ENCODE measurements at regions not wholly inside any gene's neighbourhood (a gene's known extent, or its start where the extent isn't known, plus 50 kb on each side); places are given as distances from the start of the nearest gene placed in this dataset.
"Not testable (repeated sequence)": the region's sequence is repeated elsewhere in the genome, so short reads cannot be mapped to it uniquely, and the experiment has no call there.

DNA sequence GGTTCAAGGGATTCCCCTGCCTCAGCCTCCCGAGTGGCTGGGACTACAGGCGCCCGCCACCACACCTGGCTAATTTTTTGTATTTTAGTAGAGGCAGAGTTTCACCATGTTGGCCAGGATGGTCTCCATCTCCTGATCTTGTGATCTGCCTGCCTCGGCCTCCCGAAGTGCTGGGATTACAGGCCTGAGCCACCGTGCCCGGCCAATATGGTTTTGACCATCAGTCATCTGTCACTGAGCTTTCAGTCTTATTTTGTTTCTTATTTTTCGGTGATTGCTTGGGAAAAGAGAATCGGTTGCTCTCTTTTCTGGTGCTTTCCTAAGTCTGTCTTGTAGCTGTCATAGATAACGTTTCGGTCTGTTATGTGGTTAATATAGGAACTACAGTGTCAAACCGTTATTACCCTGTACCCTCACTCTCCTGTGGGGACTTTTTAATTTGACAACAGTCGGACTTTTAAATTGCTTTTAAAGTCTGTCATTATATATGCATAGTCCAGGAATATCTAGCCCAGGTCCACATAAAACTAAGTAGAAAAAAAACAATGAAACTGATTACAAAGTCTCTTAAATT lies 453.4 kb downstream of the KCNJ18 start:
- POLR2A ChIA-PET, result no interaction called here
- intact Hi-C loops (cut with micrococcal nuclease), result loop anchor here (1.0 kb wide), 1 partner anchor 7 kb away; no protein-coding TSS in a partner anchor
- TF ChIP-seq, protein P1, sequence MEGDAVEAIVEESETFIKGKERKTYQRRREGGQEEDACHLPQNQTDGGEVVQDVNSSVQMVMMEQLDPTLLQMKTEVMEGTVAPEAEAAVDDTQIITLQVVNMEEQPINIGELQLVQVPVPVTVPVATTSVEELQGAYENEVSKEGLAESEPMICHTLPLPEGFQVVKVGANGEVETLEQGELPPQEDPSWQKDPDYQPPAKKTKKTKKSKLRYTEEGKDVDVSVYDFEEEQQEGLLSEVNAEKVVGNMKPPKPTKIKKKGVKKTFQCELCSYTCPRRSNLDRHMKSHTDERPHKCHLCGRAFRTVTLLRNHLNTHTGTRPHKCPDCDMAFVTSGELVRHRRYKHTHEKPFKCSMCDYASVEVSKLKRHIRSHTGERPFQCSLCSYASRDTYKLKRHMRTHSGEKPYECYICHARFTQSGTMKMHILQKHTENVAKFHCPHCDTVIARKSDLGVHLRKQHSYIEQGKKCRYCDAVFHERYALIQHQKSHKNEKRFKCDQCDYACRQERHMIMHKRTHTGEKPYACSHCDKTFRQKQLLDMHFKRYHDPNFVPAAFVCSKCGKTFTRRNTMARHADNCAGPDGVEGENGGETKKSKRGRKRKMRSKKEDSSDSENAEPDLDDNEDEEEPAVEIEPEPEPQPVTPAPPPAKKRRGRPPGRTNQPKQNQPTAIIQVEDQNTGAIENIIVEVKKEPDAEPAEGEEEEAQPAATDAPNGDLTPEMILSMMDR (IDR thresholded peaks at IDR 0.05), result no peak
- H3K9me3 Mint-ChIP-seq, result peaks cover 8% of the 10 kb centered on the region
- no peaks in the 10 kb centered on the region for H3K4me1 Mint-ChIP-seq
- H3K4me3 Mint-ChIP-seq, result no peak overlapping the region
- DNase-seq, result no peak
- no peaks in the 10 kb centered on the region for H3K27me3 Mint-ChIP-seq
- CTCF ChIA-PET, result no interaction called here
- ATAC-seq (ENCODE audit: low read depth), result no peak
- no peaks in the 10 kb centered on the region for H3K36me3 Mint-ChIP-seq (ENCODE audit: low read depth)
- no peak overlapping the region for H3K27ac Mint-ChIP-seq

DNA sequence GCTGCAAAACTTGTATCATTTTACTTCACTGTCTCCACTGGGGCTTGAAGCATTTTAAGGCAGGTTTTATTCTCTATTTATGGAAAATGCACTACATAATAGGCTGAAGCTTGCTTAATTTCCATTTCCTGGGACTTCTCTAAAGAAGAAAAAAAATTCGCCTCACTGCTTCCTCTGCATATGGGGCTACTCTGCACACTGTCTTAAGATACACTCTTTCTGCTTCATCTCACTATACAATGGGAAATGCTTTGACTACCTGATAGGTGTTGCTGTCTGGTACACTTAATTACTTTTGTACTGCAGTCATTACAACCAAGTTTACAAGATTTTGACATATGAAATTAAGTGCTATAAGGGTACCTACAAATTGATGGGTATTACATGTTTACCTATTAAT lies 466.0 kb downstream of the KCNJ18 start:
- H3K4me3 Mint-ChIP-seq, result no peak overlapping the region
- intact Hi-C loops (cut with micrococcal nuclease), result no loop called here
- H3K9me3 Mint-ChIP-seq, result peaks cover 13% of the 10 kb centered on the region
- H3K27ac Mint-ChIP-seq, result no peak overlapping the region
- DNase-seq (no peak), ATAC-seq (ENCODE audit: low read depth) (no peak)
- H3K27me3 Mint-ChIP-seq, result no peaks in the 10 kb centered on the region
- H3K4me1 Mint-ChIP-seq, result no peaks in the 10 kb centered on the region
- TF ChIP-seq, protein P1 (IDR thresholded peaks at IDR 0.05), result no peak
- ChIA-PET POLR2A (no interaction called here), CTCF (no interaction called here)
- H3K36me3 Mint-ChIP-seq (ENCODE audit: low read depth), result no peaks in the 10 kb centered on the region

GRCh38 chr17:22161376-22161775 lies 469.1 kb downstream of the KCNJ18 start:
- intact Hi-C loops (cut with micrococcal nuclease), result no loop called here
- CTCF ChIA-PET, result no interaction called here

DNA sequence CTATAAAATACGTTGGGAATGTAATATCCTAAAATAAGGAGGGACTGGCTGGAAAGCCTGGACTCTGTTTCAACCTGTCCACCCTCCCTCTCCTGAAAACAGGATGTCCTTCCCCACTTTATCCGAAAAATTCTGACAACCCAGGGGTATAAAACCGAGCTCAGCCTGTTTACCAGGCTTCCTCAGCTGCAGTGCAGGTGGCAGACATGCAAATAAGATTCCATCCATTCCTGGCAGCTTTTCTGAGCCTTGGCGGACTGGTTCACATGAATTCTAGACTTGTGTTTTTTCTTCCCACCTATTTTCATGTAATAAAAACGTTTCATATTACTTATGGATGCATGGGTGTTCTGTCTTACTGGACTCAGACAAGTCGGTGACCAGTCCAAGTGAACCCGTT lies 479.3 kb downstream of the KCNJ18 start:
- ATAC-seq (ENCODE audit: low read depth), result no peak
- no peaks in the 10 kb centered on the region for H3K4me1 Mint-ChIP-seq
- H3K27me3 Mint-ChIP-seq, result no peaks in the 10 kb centered on the region
- no peaks in the 10 kb centered on the region for H3K36me3 Mint-ChIP-seq (ENCODE audit: low read depth)
- intact Hi-C loops (cut with micrococcal nuclease), result no loop called here
- H3K9me3 Mint-ChIP-seq, result peaks cover 6% of the 10 kb centered on the region
- no peak overlapping the region for H3K27ac Mint-ChIP-seq
- ChIA-PET POLR2A (no interaction called here), CTCF (no interaction called here)
- DNase-seq, result no peak
- H3K4me3 Mint-ChIP-seq, result no peak overlapping the region
- TF ChIP-seq, protein P1 (IDR thresholded peaks at IDR 0.05), result no peak

More at GRCh38 chr17:22161376-22161775, 469.1 kb downstream of the KCNJ18 start:
- Mint-ChIP-seq H3K9me3 (peaks cover 9% of the 10 kb centered on the region), H3K27me3 (no peaks in the 10 kb centered on the region), H3K36me3 (ENCODE audit: low read depth) (no peaks in the 10 kb centered on the region), H3K4me1 (no peaks in the 10 kb centered on the region), H3K27ac (no peak overlapping the region), H3K4me3 (no peak overlapping the region)
- POLR2A ChIA-PET, result no interaction called here
- ATAC-seq (ENCODE audit: low read depth) (no peak), DNase-seq (no peak)
- TF ChIP-seq, protein P1 (IDR thresholded peaks at IDR 0.05), result no peak

DNA sequence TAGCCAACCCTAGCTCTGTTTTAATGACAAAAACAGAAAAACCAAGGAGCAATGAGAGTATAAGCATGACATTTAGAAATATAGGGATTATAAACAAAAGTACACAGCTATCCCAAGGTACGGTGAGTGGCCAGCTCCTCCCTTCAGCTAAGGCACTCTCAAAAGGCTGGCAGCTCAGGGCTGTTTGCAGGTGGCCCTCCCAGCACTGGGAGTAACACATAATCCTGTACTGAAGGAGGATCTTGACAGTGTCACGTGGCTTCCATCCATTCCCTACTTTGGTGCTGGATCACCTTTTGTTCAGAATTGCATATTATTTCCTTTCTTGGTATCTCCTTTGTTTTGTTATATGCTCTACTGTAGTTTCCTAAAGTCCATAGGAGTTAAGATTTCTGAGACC lies 500.8 kb downstream of the KCNJ18 start:
- intact Hi-C loops (cut with micrococcal nuclease), result no loop called here
- Mint-ChIP-seq H3K4me1 (no peaks in the 10 kb centered on the region), H3K4me3 (no peak overlapping the region), H3K27ac (no peak overlapping the region), H3K27me3 (no peaks in the 10 kb centered on the region), H3K9me3 (peaks cover 3% of the 10 kb centered on the region), H3K36me3 (ENCODE audit: low read depth) (no peaks in the 10 kb centered on the region)
- ATAC-seq (ENCODE audit: low read depth) (no peak), DNase-seq (no peak)
- TF ChIP-seq, protein P1 (IDR thresholded peaks at IDR 0.05), result no peak
- ChIA-PET CTCF (no interaction called here), POLR2A (no interaction called here)

- CTCF ChIA-PET; H3K4me3 Mint-ChIP-seq; ATAC-seq (ENCODE audit: low read depth); H3K4me1 Mint-ChIP-seq; DNase-seq; H3K27ac Mint-ChIP-seq; intact Hi-C loops (cut with micrococcal nuclease); POLR2A ChIA-PET; H3K36me3 Mint-ChIP-seq (ENCODE audit: low read depth); H3K27me3 Mint-ChIP-seq: not testable (repeated sequence)
- peaks cover 22% of the 10 kb centered on the region for H3K9me3 Mint-ChIP-seq
Observed at GRCh38 chr17:22200187-22200586, 507.9 kb downstream of the KCNJ18 start.
